ENCODE measurements at regions not wholly inside any gene's neighbourhood (a gene's known extent, or its start where the extent isn't known, plus 50 kb on each side); places are given as distances from the start of the nearest gene placed in this dataset.

- peaks cover 5% of the 10 kb centered on the region for H3K4me1 Mint-ChIP-seq (ENCODE audit: low read depth)
- DNase-seq (ENCODE audit: low spot score), result no peak
- H3K9me3 Mint-ChIP-seq, result peaks cover 4% of the 10 kb centered on the region
- no peaks in the 10 kb centered on the region for H3K36me3 Mint-ChIP-seq (ENCODE audit: low read depth)
- no peak overlapping the region for H3K27ac Mint-ChIP-seq
- H3K4me3 Mint-ChIP-seq, result no peak overlapping the region
- H3K27me3 Mint-ChIP-seq (ENCODE audit: low read depth), result peaks cover 7% of the 10 kb centered on the region
Observed at GRCh38 chr1:222452031-222452430, 95.9 kb downstream of the HHIPL2 start.

- Mint-ChIP-seq H3K4me1 (ENCODE audit: low read depth) (peaks cover 3% of the 10 kb centered on the region), H3K9me3 (no peaks in the 10 kb centered on the region), H3K4me3 (no peak overlapping the region), H3K36me3 (ENCODE audit: low read depth) (no peaks in the 10 kb centered on the region), H3K27me3 (ENCODE audit: low read depth) (peaks cover 7% of the 10 kb centered on the region), H3K27ac (no peak overlapping the region)
- DNase-seq (ENCODE audit: low spot score), result no peak
Observed at GRCh38 chr1:222443566-222443965, 104.3 kb downstream of the HHIPL2 start.

DNA sequence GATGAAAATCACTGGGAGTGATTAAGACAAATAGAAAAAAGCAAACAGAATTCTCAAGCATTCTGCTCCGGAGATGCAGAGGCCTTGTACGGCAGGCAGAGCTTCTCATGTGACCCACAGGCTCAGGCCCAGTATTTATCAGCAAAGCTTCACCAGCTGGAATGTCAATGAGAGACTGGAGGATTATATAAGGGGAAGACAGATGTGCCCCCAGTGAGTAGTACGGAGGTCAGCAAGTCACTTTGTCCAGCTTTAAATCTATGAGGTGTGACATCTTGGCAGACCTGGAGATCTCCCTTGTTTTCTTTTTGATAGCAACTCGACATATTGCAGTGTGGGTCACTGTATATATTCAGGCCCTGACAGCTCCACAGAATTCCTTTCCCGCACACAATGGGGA, 106.8 kb downstream of the HHIPL2 start:
- no peak overlapping the region for H3K4me3 Mint-ChIP-seq
- H3K27ac Mint-ChIP-seq, result no peak overlapping the region
- no peaks in the 10 kb centered on the region for H3K27me3 Mint-ChIP-seq (ENCODE audit: low read depth)
- H3K36me3 Mint-ChIP-seq (ENCODE audit: low read depth), result no peaks in the 10 kb centered on the region
- H3K9me3 Mint-ChIP-seq, result no peaks in the 10 kb centered on the region
- no peak for DNase-seq (ENCODE audit: low spot score)
- H3K4me1 Mint-ChIP-seq (ENCODE audit: low read depth), result peaks cover 3% of the 10 kb centered on the region

DNA sequence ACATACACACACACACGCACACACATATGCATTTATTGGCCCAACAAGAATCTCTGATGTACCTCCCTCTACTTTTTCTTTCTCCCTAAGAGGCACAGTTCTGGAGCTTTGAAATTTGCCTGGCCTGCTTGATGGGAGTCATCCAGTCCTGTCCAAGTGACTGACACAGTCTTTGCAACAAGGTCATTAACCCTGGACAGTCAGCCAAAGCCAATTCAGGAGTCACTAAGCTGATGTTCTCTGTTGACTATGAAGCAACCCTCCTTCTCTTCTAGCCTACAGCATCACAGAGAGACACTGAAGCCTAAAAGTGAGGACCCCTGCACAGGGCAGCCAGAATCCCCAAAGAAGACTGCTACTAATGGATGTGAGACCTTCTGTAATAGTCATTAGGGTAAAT, 123.1 kb downstream of the HHIPL2 start:
- H3K27ac Mint-ChIP-seq, result no peak overlapping the region

DNA sequence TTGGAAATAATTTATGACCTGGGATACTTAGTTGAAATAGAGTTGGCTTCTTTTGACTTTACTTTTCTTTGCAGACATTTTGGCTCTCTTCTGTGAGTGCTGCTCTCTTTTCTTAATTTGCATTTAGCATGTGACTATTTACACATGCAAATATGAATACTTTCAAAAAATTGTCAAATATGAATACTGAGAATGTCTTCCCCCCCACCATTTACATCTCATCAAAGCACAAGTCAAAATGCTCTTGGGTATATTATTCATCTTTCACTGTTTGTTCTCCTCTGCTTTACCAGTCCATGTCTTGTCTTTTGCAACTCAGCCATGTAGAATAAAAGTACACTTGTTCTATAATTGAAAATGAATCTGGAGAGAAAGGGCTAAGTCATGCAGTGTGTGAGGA, 126.5 kb downstream of the HHIPL2 start:
- peaks cover 8% of the 10 kb centered on the region for H3K36me3 Mint-ChIP-seq (ENCODE audit: low read depth)
- DNase-seq (ENCODE audit: low spot score), result no peak
- peaks cover 25% of the 10 kb centered on the region for H3K4me1 Mint-ChIP-seq (ENCODE audit: low read depth)
- H3K4me3 Mint-ChIP-seq, result peak overlapping the region; percentile 26
- H3K27me3 Mint-ChIP-seq (ENCODE audit: low read depth), result peaks cover 9% of the 10 kb centered on the region
- H3K27ac Mint-ChIP-seq, result no peak overlapping the region
- peaks cover 24% of the 10 kb centered on the region for H3K9me3 Mint-ChIP-seq

More for the DNA sequence above, 123.1 kb downstream of the HHIPL2 start:
- DNase-seq (ENCODE audit: low spot score), result no peak
- Mint-ChIP-seq H3K9me3 (peaks cover 24% of the 10 kb centered on the region), H3K4me3 (no peak overlapping the region), H3K36me3 (ENCODE audit: low read depth) (peaks cover 5% of the 10 kb centered on the region), H3K4me1 (ENCODE audit: low read depth) (peaks cover 17% of the 10 kb centered on the region), H3K27me3 (ENCODE audit: low read depth) (peaks cover 13% of the 10 kb centered on the region)

- peaks cover 25% of the 10 kb centered on the region for H3K4me1 Mint-ChIP-seq (ENCODE audit: low read depth)
- peak overlapping the region; percentile 69 for H3K4me3 Mint-ChIP-seq
- peaks cover 8% of the 10 kb centered on the region for H3K36me3 Mint-ChIP-seq (ENCODE audit: low read depth)
- H3K27me3 Mint-ChIP-seq (ENCODE audit: low read depth), result peaks cover 9% of the 10 kb centered on the region
- peaks cover 24% of the 10 kb centered on the region for H3K9me3 Mint-ChIP-seq
- H3K27ac Mint-ChIP-seq, result peak overlapping the region; percentile 76
- no peak for DNase-seq (ENCODE audit: low spot score)
Observed at GRCh38 chr1:222420633-222421032, 127.3 kb downstream of the HHIPL2 start.

DNA sequence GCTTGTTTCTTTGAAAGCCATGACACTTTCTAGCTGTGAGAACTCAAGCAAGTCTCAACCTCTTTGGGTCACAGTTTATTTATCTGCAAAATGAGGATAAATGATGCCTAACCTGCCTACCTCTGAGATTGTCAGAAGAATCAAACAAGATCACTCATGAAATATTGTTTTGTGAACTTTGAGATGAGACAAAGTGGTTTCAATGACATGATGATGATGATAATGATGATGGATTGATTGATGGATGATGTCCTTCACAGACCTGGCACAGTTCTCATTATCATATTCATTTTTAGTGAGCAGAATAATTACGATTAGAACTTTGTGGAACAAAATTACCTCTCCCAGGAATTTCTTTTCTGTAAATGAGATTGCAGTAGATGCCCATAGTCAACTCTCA, 129.2 kb downstream of the HHIPL2 start:
- DNase-seq (ENCODE audit: low spot score), result no peak
- H3K4me1 Mint-ChIP-seq (ENCODE audit: low read depth), result peaks cover 25% of the 10 kb centered on the region
- H3K27me3 Mint-ChIP-seq (ENCODE audit: low read depth), result peaks cover 14% of the 10 kb centered on the region
- peaks cover 8% of the 10 kb centered on the region for H3K36me3 Mint-ChIP-seq (ENCODE audit: low read depth)
- no peak overlapping the region for H3K4me3 Mint-ChIP-seq
- H3K9me3 Mint-ChIP-seq, result peaks cover 24% of the 10 kb centered on the region
- H3K27ac Mint-ChIP-seq, result no peak overlapping the region

DNA sequence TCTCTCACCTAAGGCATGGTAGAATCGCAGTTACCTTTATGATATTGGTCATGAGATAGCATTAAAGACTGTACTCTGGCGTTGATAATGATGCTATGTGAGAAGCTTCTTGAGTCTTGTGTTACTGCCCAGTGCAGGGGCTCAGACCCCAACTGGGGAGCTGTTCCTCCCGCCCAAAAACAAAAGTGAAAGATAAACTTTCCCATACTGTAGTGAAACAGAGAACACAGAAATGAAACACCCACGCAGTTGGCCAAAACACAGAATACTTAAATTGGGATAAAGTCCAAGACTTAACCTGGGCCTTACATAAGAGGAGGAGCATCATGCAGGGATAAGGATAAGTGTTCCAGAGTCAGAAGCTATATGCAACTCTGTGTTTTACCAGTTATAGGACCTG, 130.6 kb downstream of the HHIPL2 start:
- Mint-ChIP-seq H3K9me3 (peaks cover 16% of the 10 kb centered on the region), H3K4me1 (ENCODE audit: low read depth) (peaks cover 25% of the 10 kb centered on the region), H3K27ac (no peak overlapping the region), H3K4me3 (no peak overlapping the region), H3K27me3 (ENCODE audit: low read depth) (peaks cover 10% of the 10 kb centered on the region), H3K36me3 (ENCODE audit: low read depth) (peaks cover 8% of the 10 kb centered on the region)
- DNase-seq (ENCODE audit: low spot score), result no peak

DNA sequence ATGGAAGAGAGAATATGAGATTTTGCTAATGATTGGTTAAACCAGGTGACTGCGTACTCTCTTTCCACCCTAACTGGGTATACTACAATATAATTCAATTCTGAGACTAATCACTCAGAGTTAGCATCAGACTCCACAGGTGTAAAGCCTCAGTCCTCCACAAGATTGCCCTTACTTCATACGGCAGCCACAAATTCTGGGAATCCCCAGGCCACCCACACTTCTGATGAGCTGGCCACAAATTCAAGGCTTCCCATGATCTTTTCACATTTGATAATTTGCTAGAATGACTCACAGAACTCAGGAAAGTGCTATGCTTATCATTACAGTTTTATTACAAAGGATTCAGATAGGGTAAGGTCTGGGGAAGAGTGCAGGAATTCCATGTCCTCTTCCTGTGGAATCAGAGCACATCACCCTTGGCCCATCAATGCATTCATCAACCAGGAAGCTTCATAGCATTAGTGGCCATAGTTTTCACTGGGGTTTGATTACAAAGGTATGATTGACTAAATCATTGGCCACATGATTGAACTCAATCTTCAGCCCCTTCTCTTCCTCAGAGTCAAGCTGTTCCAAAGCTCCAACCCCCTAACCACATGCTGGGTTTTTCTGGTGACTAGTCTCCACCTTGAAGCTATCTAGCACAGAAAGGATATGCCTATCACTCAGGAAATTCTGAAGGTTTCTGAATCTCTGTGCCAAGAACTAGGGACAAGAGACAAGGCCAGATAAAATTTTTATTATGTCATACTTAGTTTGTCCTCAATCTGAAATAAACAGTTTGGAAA, 131.7 kb downstream of the HHIPL2 start:
- peaks cover 5% of the 10 kb centered on the region for H3K36me3 Mint-ChIP-seq (ENCODE audit: low read depth)
- H3K27ac Mint-ChIP-seq, result no peak overlapping the region
- H3K27me3 Mint-ChIP-seq (ENCODE audit: low read depth), result peaks cover 7% of the 10 kb centered on the region
- peak; percentile 10 for DNase-seq (ENCODE audit: low spot score)
- H3K9me3 Mint-ChIP-seq, result peaks cover 8% of the 10 kb centered on the region
- H3K4me3 Mint-ChIP-seq, result no peak overlapping the region
- H3K4me1 Mint-ChIP-seq (ENCODE audit: low read depth), result peaks cover 20% of the 10 kb centered on the region

GRCh38 chr1:222415441-222415840, 132.5 kb downstream of the HHIPL2 start:
- Mint-ChIP-seq H3K4me1 (ENCODE audit: low read depth) (peaks cover 13% of the 10 kb centered on the region), H3K27ac (no peak overlapping the region), H3K36me3 (ENCODE audit: low read depth) (peaks cover 5% of the 10 kb centered on the region), H3K4me3 (no peak overlapping the region), H3K27me3 (ENCODE audit: low read depth) (peaks cover 7% of the 10 kb centered on the region), H3K9me3 (peaks cover 6% of the 10 kb centered on the region)
- DNase-seq (ENCODE audit: low spot score), result no peak

DNA sequence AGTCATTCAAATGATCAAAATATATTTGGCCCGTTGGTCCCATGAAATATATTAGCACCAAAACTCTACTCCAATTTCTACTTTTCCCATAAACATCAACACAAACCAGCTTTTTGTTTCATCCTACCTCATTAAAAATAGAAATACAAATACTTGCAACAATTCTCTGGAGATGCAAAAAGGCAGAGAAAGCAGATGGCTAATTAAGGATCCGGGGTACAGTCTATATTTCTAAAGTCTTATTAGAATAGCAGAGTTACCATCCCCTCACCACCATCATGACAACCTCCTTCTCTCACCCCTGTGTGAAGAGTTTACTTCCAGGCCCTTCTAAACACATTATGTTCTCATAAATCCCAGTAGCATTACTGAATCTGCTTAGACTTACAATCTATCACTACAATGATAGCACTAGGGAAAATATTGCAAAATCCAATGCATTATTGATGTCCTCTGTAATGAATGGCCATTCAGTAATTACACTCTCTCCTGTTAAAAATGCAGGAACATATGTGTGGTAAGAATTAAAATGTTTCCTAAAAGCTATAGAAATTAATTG, 133.8 kb downstream of the HHIPL2 start:
- H3K4me3 Mint-ChIP-seq, result no peak overlapping the region

DNA sequence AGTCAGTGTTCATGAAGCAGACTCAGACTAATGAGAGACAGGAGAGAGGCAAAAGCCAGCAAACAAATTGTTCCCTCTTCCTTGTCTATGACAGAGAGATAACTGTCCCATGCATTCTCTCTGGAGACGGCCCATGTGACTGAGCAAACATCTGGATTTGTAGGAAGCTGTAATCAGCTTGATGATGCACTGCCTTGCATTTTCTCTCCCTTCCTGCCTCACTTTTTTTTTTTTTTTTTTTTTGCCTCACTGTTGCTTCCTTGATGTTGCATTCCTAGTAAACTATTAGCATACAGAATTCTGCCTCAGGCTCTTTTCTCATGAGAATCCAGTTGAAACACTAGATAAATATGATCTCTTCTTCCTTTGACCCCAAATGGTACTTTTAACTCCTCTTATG, 134.5 kb downstream of the HHIPL2 start:
- Mint-ChIP-seq H3K36me3 (ENCODE audit: low read depth) (no peaks in the 10 kb centered on the region), H3K4me3 (no peak overlapping the region), H3K27me3 (ENCODE audit: low read depth) (peaks cover 5% of the 10 kb centered on the region), H3K9me3 (no peaks in the 10 kb centered on the region), H3K4me1 (ENCODE audit: low read depth) (peaks cover 4% of the 10 kb centered on the region), H3K27ac (no peak overlapping the region)
- no peak for DNase-seq (ENCODE audit: low spot score)

More for the DNA sequence above, 133.8 kb downstream of the HHIPL2 start:
- no peak overlapping the region for H3K27ac Mint-ChIP-seq
- H3K9me3 Mint-ChIP-seq, result no peaks in the 10 kb centered on the region
- H3K27me3 Mint-ChIP-seq (ENCODE audit: low read depth), result peaks cover 5% of the 10 kb centered on the region
- H3K36me3 Mint-ChIP-seq (ENCODE audit: low read depth), result no peaks in the 10 kb centered on the region
- peaks cover 4% of the 10 kb centered on the region for H3K4me1 Mint-ChIP-seq (ENCODE audit: low read depth)
- no peak for DNase-seq (ENCODE audit: low spot score)

- no peak overlapping the region for H3K4me3 Mint-ChIP-seq
- H3K27ac Mint-ChIP-seq, result no peak overlapping the region
- H3K36me3 Mint-ChIP-seq (ENCODE audit: low read depth), result no peaks in the 10 kb centered on the region
- H3K4me1 Mint-ChIP-seq (ENCODE audit: low read depth), result peaks cover 2% of the 10 kb centered on the region
- no peak for DNase-seq (ENCODE audit: low spot score)
- peaks cover 4% of the 10 kb centered on the region for H3K27me3 Mint-ChIP-seq (ENCODE audit: low read depth)
- no peaks in the 10 kb centered on the region for H3K9me3 Mint-ChIP-seq
Observed at GRCh38 chr1:222404710-222405109, 143.2 kb downstream of the HHIPL2 start.

DNA sequence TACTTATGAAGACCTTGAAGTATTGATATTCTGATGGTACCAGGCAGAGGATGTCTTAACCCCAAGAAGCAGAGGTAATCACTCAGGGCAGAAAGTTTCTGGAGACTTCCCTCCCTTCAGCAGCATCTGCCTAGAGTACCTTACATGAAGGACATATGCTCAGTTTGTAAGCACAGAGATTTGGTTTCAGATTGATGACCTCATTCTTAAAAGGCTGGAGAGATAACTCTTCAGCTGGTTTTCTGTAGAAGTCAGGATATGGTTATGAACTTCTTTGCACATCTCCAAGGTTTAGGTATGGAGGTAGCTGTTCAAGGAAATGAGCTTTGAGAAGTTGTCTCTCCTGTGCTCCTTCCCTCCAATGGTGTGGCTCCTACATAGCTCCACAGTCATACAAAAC, 148.7 kb downstream of the HHIPL2 start:
- no peak overlapping the region for H3K27ac Mint-ChIP-seq
- no peak for DNase-seq (ENCODE audit: low spot score)
- H3K4me3 Mint-ChIP-seq, result no peak overlapping the region
- no peaks in the 10 kb centered on the region for H3K36me3 Mint-ChIP-seq (ENCODE audit: low read depth)
- H3K27me3 Mint-ChIP-seq (ENCODE audit: low read depth), result peaks cover 4% of the 10 kb centered on the region
- no peaks in the 10 kb centered on the region for H3K9me3 Mint-ChIP-seq
- H3K4me1 Mint-ChIP-seq (ENCODE audit: low read depth), result no peaks in the 10 kb centered on the region

All from T-helper 2 cell treated with Interferon-gamma antibody and Interleukin-4, amounts not matched to agents 5 μg/mL and 100 μg/mL, for 36 hours (primary cell).